HEK293T (cell line): ENCODE measurements at regions not wholly inside any gene's neighbourhood (a gene's known extent, or its start where the extent isn't known, plus 50 kb on each side); places are given as distances from the start of the nearest gene placed in this dataset.

Experiments used
- CTCF ChIA-PET: fragments of 350-600 bp; formaldehyde crosslinking; extraction: SDS; loops from one replicate; lab custom pipeline; 2021; ENCODE audit warnings: antibody characterized with exemption, inconsistent platforms; lab: Yijun Ruan, JAX
- POLR2A ChIA-PET: fragments of 350-600 bp; formaldehyde crosslinking; extraction: SDS; loops from one replicate; lab custom pipeline; 2020; ENCODE audit warnings: antibody characterized with exemption, inconsistent platforms; lab: Yijun Ruan, JAX
- DNase-seq: peaks from one replicate; pipeline ENCODE4 v3.0.0; 2012; ENCODE audit warnings: mixed read lengths; ENCODE audit errors: extremely low spot score
- ARNT ChIP-seq: fragments of 450-650 bp; IDR thresholded peaks from 2 replicates; pipeline ENCODE4 v1.6.1; 2017; ENCODE audit warnings: mild to moderate bottlenecking
- BHLHE40 ChIP-seq: fragments of 450-650 bp; IDR thresholded peaks from 2 replicates; pipeline ENCODE4 v1.6.1; 2016; ENCODE audit warnings: mild to moderate bottlenecking, moderate library complexity, borderline replicate concordance
- CTBP1 ChIP-seq: fragments of 450-650 bp; IDR thresholded peaks from 2 replicates; pipeline ENCODE4 v1.6.1; 2016; ENCODE audit warnings: borderline replicate concordance
- ELF4 ChIP-seq: fragments of 450-650 bp; IDR thresholded peaks from 2 replicates; pipeline ENCODE4 v1.6.1; 2017; ENCODE audit warnings: antibody characterized with exemption
- FOXA1 ChIP-seq: fragments of 450-650 bp; IDR thresholded peaks from 2 replicates; pipeline ENCODE4 v1.6.1; 2016; ENCODE audit warnings: mild to moderate bottlenecking
- FOXK2 ChIP-seq: fragments of 450-650 bp; IDR thresholded peaks from 2 replicates; pipeline ENCODE4 v1.6.1; 2016; ENCODE audit warnings: mild to moderate bottlenecking
- FOXM1 ChIP-seq: fragments of 450-650 bp; IDR thresholded peaks from 2 replicates; pipeline ENCODE4 v1.6.1; 2017; ENCODE audit warnings: mild to moderate bottlenecking, borderline replicate concordance
- HDGF ChIP-seq: fragments of 450-650 bp; IDR thresholded peaks from 2 replicates; pipeline ENCODE4 v1.6.1; 2017; ENCODE audit warnings: antibody characterized with exemption, borderline replicate concordance
- L3MBTL2 ChIP-seq: fragments of 450-650 bp; conservative IDR thresholded peaks from 2 replicates; pipeline ENCODE4 v1.6.1; 2016; ENCODE audit warnings: mild to moderate bottlenecking
- LEF1 ChIP-seq: fragments of 450-650 bp; IDR thresholded peaks from 2 replicates; pipeline ENCODE4 v1.6.1; 2017; ENCODE audit warnings: mild to moderate bottlenecking, borderline replicate concordance
- NFRKB ChIP-seq: fragments of 450-650 bp; IDR thresholded peaks from 2 replicates; pipeline ENCODE4 v1.6.1; 2016; ENCODE audit warnings: mild to moderate bottlenecking, moderate library complexity
- PKNOX1 ChIP-seq: fragments of 450-650 bp; IDR thresholded peaks from 2 replicates; pipeline ENCODE4 v1.6.1; 2016
- SP1 ChIP-seq: fragments of 450-650 bp; IDR thresholded peaks from 2 replicates; pipeline ENCODE4 v1.6.1; 2017
- SUZ12 ChIP-seq: fragments of 450-650 bp; IDR thresholded peaks from 2 replicates; pipeline ENCODE4 v1.6.1; 2016; ENCODE audit warnings: mild to moderate bottlenecking
- TARDBP ChIP-seq: fragments of 450-650 bp; IDR thresholded peaks from 2 replicates; pipeline ENCODE4 v1.6.1; 2016
- ZNF384 ChIP-seq: fragments of 450-650 bp; IDR thresholded peaks from 2 replicates; pipeline ENCODE4 v1.6.1; 2016

GRCh38 chr9:85186218-85186585 is 516.7 kb downstream of the NTRK2 start:
- DNase-seq, result no peak
- POLR2A ChIA-PET, result no interaction called here
- CTCF ChIA-PET, result no interaction called here
- TF ChIP-seq TARDBP (no peak), L3MBTL2 (no peak), PKNOX1 (no peak), FOXK2 (no peak), HDGF (no peak), FOXA1 (no peak), LEF1 (no peak), CTBP1 (no peak), FOXM1 (no peak), SUZ12 (no peak), BHLHE40 (no peak), ARNT (no peak), ZNF384 (no peak)

- ChIA-PET CTCF (no interaction called here), POLR2A (no interaction called here)
- no peak for TF ChIP-seq FOXK2
- no peak for TF ChIP-seq SUZ12
- no peak for TF ChIP-seq ARNT
- no peak for TF ChIP-seq ELF4
- no peak for TF ChIP-seq PKNOX1
- no peak for TF ChIP-seq HDGF
- no peak for TF ChIP-seq FOXA1
- no peak for TF ChIP-seq ZNF384
- no peak for TF ChIP-seq L3MBTL2
- TF ChIP-seq TARDBP, result no peak
- TF ChIP-seq CTBP1, result no peak
- no peak for TF ChIP-seq NFRKB
- TF ChIP-seq BHLHE40, result no peak
- TF ChIP-seq FOXM1, result no peak
- no peak for DNase-seq
Observed at GRCh38 chr9:85185486-85186217, 516.1 kb downstream of the NTRK2 start.

- POLR2A ChIA-PET, result no interaction called here
- DNase-seq, result no peak
- no peak for TF ChIP-seq BHLHE40
- CTCF ChIA-PET, result no interaction called here
Observed at GRCh38 chr9:85182383-85182782, 512.9 kb downstream of the NTRK2 start.

GRCh38 chr9:85178474-85178873 is 508.9 kb downstream of the NTRK2 start:
- no peak for DNase-seq
- CTCF ChIA-PET, result no interaction called here
- TF ChIP-seq SP1 (no peak), ARNT (no peak), L3MBTL2 (no peak), HDGF (no peak), CTBP1 (no peak), PKNOX1 (no peak), BHLHE40 (no peak), TARDBP (no peak), FOXM1 (no peak), NFRKB (no peak), LEF1 (no peak), FOXA1 (no peak), ELF4 (no peak), FOXK2 (no peak), SUZ12 (no peak), ZNF384 (no peak)
- POLR2A ChIA-PET, result no interaction called here

- ChIA-PET CTCF (no interaction called here), POLR2A (no interaction called here)
- no peak for TF ChIP-seq FOXK2
- DNase-seq, result no peak
Observed at GRCh38 chr9:85173967-85174366, 504.4 kb downstream of the NTRK2 start.

GRCh38 chr9:85172001-85172978 is 502.8 kb downstream of the NTRK2 start:
- ChIA-PET CTCF (no interaction called here), POLR2A (no interaction called here)
- no peak for DNase-seq
- TF ChIP-seq PKNOX1 (no peak), L3MBTL2 (no peak), SP1 (no peak), FOXM1 (no peak), BHLHE40 (no peak), HDGF (no peak), TARDBP (no peak)
